ENCODE measurements at regions not wholly inside any gene's neighbourhood (a gene's known extent, or its start where the extent isn't known, plus 50 kb on each side); places are given as distances from the start of the nearest gene placed in this dataset.
"Not testable (repeated sequence)": the region's sequence is repeated elsewhere in the genome, so short reads cannot be mapped to it uniquely, and the experiment has no call there.

GRCh38 chr16:60763869-60764268 lies 1272.4 kb downstream of the CDH8 start:
- no peak for DNase-seq

- no peak for DNase-seq
Measured at GRCh38 chr16:60755907-60756306, 1280.3 kb downstream of the CDH8 start.

GRCh38 chr16:60748366-60748765 lies 1287.9 kb downstream of the CDH8 start:
- no peak for DNase-seq

- no peak for DNase-seq
Measured at GRCh38 chr16:60744198-60744597, 1292.0 kb downstream of the CDH8 start.

- DNase-seq: no peak
Measured at GRCh38 chr16:60741810-60742209, 1294.4 kb downstream of the CDH8 start.

GRCh38 chr16:60739737-60740683 lies 1296.2 kb downstream of the CDH8 start:
- DNase-seq: no peak

- DNase-seq: no peak
Measured at GRCh38 chr16:60731329-60732050, 1304.7 kb downstream of the CDH8 start.

DNA sequence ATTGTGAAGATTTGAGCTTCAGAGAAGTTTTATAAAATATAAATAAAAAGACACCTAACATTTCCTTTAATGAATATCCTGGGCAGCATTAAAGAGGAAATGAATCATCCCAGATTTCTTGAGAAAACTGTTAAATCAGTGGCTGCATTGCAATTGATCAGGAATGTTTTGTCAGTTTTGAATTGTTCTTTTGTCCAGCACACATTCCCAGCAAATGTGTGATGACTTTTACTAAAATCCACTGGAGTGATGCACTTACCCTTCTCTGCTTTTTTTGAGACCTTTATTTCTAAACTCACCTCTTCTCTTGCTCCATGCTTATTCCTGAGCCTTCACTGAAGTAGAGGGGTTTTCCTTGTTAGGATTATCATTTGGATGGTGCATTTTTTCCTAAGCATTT lies 1307.2 kb downstream of the CDH8 start:
- DNase-seq: no peak

DNA sequence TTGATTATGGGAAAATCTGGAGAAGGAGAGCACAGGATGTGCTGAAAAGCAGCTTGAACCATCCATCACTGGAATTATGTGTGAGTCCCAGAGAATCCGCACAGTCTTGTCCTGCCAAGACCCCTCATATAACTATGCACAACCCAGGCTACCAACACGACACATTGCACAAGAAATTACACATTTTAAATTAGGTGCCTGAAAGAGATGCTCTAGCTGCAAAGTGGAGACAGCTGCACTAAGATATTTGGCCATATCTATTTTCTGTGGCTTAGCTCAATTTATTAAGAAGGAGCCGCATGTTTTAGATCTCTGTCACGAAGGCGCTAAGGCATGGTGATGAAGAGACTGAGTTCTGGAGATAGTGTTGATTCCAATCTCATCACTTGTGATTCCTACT lies 1308.4 kb downstream of the CDH8 start:
- no peak for DNase-seq

- no peak for DNase-seq
Measured at GRCh38 chr16:60720060-60720459, 1316.2 kb downstream of the CDH8 start.

DNA sequence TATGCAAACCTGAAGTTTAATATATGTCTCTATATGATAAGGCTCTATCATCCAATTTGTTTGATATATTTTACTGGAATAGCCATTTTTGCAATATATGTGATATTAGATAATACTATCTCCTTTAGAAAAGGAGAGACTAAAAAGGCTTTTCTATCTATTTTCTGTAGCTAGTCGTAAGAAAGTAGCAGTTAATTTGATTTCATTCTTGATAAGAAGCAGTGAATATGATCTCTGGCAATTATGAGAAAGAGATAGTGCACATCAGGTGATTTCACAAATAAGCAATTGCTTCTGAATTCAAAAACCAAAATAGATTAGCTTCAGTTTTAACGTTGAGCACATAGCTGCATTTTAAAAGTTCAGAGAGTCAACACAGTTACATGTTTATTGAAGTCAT lies 1318.4 kb downstream of the CDH8 start:
- DNase-seq: no peak

DNA sequence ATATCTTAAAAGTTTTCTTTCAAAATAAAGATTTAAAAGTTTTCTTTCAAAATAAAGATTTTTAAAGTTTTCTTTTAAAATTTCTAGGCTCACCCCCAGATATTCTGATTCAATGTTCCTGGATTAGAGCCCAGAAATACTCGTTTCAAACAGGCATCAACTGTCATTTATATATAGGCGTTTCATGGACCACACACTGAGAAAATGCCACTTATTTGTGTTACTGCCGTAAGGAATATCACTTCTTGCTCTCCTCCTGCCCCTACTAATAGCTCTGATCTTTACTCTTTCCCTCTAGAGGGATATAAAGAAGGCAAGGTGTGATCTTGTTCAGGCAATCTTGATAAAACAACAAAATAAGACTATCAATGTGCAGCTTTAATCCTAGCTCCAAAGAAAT lies 1324.1 kb downstream of the CDH8 start:
- no peak for DNase-seq

GRCh38 chr16:60704726-60705125 lies 1331.5 kb downstream of the CDH8 start:
- DNase-seq: no peak

- DNase-seq: no peak
Measured at GRCh38 chr16:60703096-60703495, 1333.1 kb downstream of the CDH8 start.

DNA sequence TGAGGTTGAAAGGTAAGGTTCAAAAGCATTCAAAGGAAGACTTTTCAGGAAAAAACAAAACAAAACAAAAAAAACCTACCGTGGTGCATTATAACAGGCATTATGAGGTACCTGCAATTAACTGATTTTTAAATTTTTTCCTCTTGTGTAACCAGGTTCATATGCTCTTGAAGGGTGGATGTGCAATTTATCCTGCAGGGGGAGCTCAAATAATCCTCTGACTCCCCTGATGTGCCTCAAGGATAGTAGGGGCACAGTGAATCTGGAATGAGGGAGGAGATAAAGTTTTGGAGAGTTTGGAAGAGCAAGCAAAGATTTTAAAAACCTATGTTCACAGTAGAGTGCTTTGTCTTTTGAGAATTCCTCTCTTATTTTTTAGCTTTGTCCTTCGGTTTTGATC lies 1349.4 kb downstream of the CDH8 start:
- DNase-seq: no peak

DNA sequence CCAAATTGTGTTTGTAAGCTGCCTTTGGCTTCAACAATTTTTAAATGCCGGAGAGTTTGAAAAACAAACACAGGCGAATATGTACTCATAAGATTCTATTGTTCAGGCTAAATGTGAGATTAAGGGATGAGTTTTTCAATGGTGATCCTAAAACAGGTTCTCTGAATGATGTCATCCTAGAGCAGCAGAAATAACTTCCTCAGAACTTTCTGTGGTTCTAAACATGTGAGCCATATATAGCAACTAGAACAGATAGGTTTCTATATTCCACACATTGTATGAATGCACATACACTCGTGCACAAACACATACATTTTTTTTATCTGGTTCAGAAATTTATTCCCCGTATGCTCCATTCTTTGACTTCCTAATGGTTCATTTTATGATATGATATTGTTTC lies 1352.2 kb downstream of the CDH8 start:
- no peak for DNase-seq

GRCh38 chr16:60682219-60682618 lies 1354.0 kb downstream of the CDH8 start:
- no peak for DNase-seq

DNA sequence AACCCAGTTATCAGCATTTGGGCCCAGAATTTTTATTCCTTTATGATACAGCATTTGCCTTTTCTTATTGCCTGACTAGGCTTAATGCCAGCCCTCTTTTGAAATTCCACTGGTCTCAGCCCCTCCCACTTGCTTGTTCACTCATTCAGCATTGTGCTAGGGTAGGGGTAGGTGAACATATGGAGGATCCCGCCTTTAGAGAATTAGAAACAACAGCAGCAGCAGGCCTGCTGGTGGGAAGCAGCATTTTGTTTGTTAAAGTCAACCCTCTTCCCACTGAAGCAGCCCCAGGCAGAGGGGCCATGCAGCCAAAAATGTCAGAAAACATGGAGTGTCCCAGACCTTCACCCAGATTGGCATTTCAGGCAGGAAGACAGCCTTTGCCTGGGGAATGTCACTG lies 1355.2 kb downstream of the CDH8 start:
- no peak for DNase-seq

GRCh38 chr16:60675022-60675421 lies 1361.2 kb downstream of the CDH8 start:
- DNase-seq: no peak

GRCh38 chr16:60674241-60674640 lies 1362.0 kb downstream of the CDH8 start:
- no peak for DNase-seq

GRCh38 chr16:60655514-60656153 lies 1380.6 kb downstream of the CDH8 start:
- no peak for DNase-seq

GRCh38 chr16:60651346-60651745 lies 1384.9 kb downstream of the CDH8 start:
- DNase-seq: no peak

- no peak for DNase-seq
Measured at GRCh38 chr16:60648290-60648689, 1387.9 kb downstream of the CDH8 start.

DNA sequence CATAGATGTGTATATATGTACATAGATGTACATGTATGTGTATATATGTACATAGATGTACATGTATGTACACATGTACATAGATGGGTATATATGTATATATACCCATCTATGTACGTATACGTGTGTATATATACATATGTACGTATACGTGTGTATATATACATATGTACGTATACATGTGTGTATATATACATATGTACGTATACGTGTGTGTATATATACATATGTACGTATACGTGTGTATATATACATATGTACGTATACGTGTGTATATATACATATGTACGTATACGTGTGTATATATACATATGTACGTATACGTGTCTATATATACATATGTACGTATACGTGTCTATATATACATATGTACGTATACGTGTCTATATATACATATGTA lies 1388.8 kb downstream of the CDH8 start:
- DNase-seq: not testable (repeated sequence)
